Ovary (tissue), 3 donors: ENCODE measurements at regions not wholly inside any gene's neighbourhood (a gene's known extent, or its start where the extent isn't known, plus 50 kb on each side); places are given as distances from the start of the nearest gene placed in this dataset.

Experiments
- CTCF ChIP-seq, 3 donors: fragments of 450-650 bp in 2 of 3; fragments of 200-600 bp in 1 of 3; IDR thresholded peaks; one replicate each; pipeline versions ENCODE4 v1.5.1 to v1.8.0; 2016 to 2022; ENCODE audit warnings: antibody characterized with exemption in 3 of 3, mild to moderate bottlenecking in 1 of 3
- POLR2A ChIP-seq: fragments of 450-650 bp; IDR thresholded peaks from one replicate; pipeline ENCODE4 v1.6.1; 2017; ENCODE audit warnings: antibody characterized with exemption, mild to moderate bottlenecking, moderate library complexity
- donor health status: DM: no; HTN: no; CAD: no.

DNA sequence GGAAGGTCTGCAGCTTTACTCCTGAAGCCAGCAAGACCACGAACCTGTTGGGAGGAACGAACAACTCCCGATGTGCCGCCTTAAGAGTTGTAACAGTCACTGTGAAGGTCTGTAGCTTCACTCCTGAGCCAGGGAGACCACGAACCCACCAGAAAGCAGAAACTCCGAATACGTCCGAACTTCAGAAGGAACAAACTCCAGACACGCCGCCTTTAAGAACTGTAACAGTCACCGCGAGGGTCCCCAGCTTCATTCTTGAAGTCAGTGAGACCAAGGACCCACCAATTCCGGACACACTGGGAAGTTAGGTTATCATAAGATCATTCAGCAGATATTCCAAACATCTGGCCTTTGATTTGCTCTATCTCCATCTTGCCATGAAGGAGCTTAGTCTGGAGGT is 1623.0 kb downstream of the SLITRK1 start:
- TF ChIP-seq CTCF (IDR thresholded peaks at IDR 0.05): no peak
- TF ChIP-seq POLR2A: no peak
